ENCODE measurements at regions not wholly inside any gene's neighbourhood (a gene's known extent, or its start where the extent isn't known, plus 50 kb on each side); places are given as distances from the start of the nearest gene placed in this dataset.

DNA sequence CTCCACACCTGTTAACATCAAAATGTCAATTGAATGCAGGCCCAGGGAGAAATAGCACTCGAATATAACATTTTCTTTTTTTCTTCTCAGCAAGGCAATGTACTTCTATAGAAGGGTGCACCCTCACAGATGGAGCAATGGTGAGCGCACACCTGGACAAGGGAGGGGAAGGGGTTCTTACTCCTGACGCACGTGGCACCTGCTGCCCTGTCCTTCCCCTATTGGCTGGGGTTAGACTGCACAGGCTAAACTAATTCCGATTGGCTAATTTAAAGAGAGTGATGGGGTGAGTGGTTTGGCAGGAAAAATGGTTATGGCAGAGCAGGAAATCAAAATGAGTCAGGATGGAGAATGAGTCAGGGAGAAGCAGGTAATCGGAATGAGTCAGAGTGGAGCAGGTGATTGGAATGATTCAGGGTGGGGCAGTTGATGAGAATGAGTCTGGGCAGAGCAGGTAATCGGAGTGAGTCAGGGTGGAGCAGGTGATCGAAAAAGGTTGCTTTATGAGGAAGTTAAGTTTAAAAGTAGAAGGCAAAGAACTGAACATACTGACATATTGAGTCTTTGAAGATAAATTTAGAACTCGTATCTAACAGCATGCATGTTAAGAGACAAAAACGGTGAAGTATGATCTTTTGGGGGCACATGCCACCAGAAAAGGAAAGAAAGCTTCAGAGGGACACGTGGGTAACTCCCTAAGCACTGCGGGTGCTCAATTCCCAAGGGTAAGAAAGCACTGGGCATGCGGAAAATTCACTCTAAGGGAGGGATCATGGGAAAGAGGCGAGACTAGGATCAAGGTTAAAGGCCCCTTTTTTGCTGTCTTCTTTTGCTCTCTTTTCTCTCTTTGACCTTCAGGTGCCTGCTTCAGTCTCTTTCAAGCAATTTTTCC lies 72.9 kb upstream of the GALNT15 start:
- Histone ChIP-seq H3K9me3 (no peaks in the 10 kb centered on the region), H3K27me3 (replicated peaks; ENCODE audit: insufficient read depth) (no peaks in the 10 kb centered on the region), H3K27ac (no peak overlapping the region), H3K4me1 (ENCODE audit: control insufficient read depth in 1 of 2, low read depth in 2 of 2) (peaks cover 5 to 14% of the 10 kb centered on the region in 2 donors), H3K4me3 (no peak overlapping the region), H3K36me3 (no peaks in the 10 kb centered on the region)
- TF ChIP-seq CTCF (IDR thresholded peaks at IDR 0.05): no peak
- ATAC-seq (ENCODE audit: insufficient number of reproducible peaks, low FRiP score, low read depth) (no peak), DNase-seq (ENCODE audit: low spot score) (no peak)

DNA sequence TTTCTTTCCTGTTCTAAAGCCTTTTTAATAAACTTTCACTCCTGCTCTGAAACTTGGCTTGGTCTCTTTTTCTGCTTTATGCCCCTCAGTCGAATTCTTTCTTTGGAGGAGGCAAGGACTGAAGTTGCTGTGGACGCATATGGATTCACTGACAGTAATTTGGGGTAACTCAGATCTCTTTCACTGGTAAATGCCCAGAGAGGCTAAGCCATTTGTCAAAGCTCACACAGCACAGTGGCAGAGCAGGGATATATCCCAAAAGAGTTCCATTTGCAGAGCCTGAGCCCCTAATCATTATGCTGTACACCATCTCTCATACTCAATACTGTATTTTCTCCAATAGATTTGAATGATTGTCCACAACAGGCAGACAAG lies 72.3 kb upstream of the GALNT15 start:
- TF ChIP-seq CTCF (IDR thresholded peaks at IDR 0.05): no peak
- Histone ChIP-seq H3K27me3 (replicated peaks; ENCODE audit: insufficient read depth) (no peaks in the 10 kb centered on the region), H3K4me1 (ENCODE audit: control insufficient read depth in 1 of 2, low read depth in 2 of 2) (peaks cover 5 to 14% of the 10 kb centered on the region in 2 donors), H3K36me3 (no peaks in the 10 kb centered on the region), H3K27ac (no peak overlapping the region), H3K9me3 (no peaks in the 10 kb centered on the region), H3K4me3 (no peak overlapping the region)
- DNase-seq (ENCODE audit: low spot score) (no peak), ATAC-seq (ENCODE audit: insufficient number of reproducible peaks, low FRiP score, low read depth) (no peak)

DNA sequence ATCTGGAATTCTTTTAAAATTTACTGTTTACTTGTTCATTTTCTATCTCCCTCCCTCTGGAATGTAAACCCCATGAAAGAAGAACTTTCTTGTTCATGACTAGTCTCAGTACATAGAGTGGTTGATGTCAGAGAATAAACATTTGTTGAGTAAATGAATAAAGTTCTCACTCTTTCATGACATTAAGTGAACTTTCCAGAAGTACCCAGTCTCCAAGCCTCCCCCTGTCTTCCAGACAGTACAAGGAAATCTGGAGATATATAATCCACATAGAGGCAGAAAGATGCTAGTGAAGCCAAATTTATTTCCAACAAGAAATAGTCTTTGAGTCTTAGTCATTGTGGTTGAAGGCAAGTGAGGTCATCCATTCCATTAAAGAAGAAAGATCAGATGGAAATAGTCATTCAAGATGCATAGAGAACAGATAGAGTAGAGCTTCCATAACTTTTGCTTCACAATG lies 71.5 kb upstream of the GALNT15 start:
- peak overlapping the region in 1 of 2 donors; percentile 40 for H3K27ac ChIP-seq
- ATAC-seq (ENCODE audit: insufficient number of reproducible peaks, low FRiP score, low read depth): peak; percentile 36

DNA sequence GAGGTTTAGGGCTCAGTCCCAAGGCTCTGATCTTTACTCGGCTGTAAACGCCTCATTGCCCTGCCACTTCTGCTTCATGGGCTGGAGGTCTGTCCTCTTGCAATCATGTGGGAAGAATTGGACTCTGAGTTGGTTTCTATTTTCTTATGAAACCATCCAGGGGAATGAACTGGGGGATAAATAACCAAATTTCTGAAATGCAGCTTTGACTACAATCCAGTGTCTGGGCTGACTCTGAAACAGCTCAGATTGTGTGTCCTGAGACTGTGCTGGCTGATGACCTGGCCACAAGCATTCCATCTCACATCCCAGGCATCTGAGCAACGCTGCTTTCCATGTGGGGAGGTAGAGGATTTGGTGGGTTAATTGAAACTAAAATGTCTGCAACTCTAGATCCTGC lies 71.0 kb upstream of the GALNT15 start:
- no peak for TF ChIP-seq CTCF (IDR thresholded peaks at IDR 0.05)
- Histone ChIP-seq H3K9me3 (no peaks in the 10 kb centered on the region), H3K36me3 (no peaks in the 10 kb centered on the region), H3K27me3 (replicated peaks; ENCODE audit: insufficient read depth) (no peaks in the 10 kb centered on the region), H3K4me1 (ENCODE audit: control insufficient read depth in 1 of 2, low read depth in 2 of 2) (peaks cover 5 to 14% of the 10 kb centered on the region in 2 donors), H3K4me3 (no peak overlapping the region), H3K27ac (peak overlapping the region in 1 of 2 donors; percentile 40)
- DNase-seq (ENCODE audit: low spot score) (no peak), ATAC-seq (ENCODE audit: insufficient number of reproducible peaks, low FRiP score, low read depth) (no peak)

More for the DNA sequence above, 71.5 kb upstream of the GALNT15 start:
- H3K9me3 ChIP-seq: no peaks in the 10 kb centered on the region
- H3K4me1 ChIP-seq (ENCODE audit: control insufficient read depth in 1 of 2, low read depth in 2 of 2): peaks cover 5 to 14% of the 10 kb centered on the region in 2 donors
- no peaks in the 10 kb centered on the region for H3K36me3 ChIP-seq
- H3K27me3 ChIP-seq (replicated peaks; ENCODE audit: insufficient read depth): no peaks in the 10 kb centered on the region
- no peak for TF ChIP-seq CTCF (IDR thresholded peaks at IDR 0.05)
- no peak for DNase-seq (ENCODE audit: low spot score)
- H3K4me3 ChIP-seq: no peak overlapping the region

DNA sequence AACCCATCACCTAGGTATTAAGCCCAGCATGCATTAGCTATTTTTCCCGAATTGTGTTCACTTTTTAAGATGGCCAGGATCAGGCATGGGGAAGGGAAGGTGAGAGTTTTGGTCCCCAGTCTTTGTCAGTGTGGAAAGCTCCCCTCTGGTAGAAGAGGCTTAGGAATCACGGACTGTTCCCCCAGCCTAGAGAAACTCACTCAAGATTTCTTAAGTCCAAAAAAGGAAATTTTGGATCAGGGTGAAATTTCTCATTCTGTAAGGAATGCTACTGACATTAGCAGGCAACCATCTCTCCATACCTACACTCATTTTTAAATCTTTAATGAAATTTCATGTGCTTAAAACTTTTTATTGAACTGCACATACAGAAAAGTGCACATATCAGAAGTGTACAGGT lies 70.3 kb upstream of the GALNT15 start:
- DNase-seq (ENCODE audit: low spot score) (no peak), ATAC-seq (ENCODE audit: insufficient number of reproducible peaks, low FRiP score, low read depth) (no peak)
- H3K4me1 ChIP-seq (ENCODE audit: control insufficient read depth in 1 of 2, low read depth in 2 of 2): peaks cover 5 to 14% of the 10 kb centered on the region in 2 donors
- no peaks in the 10 kb centered on the region for H3K27me3 ChIP-seq (replicated peaks; ENCODE audit: insufficient read depth)
- no peak overlapping the region for H3K4me3 ChIP-seq
- no peaks in the 10 kb centered on the region for H3K36me3 ChIP-seq
- no peak overlapping the region for H3K27ac ChIP-seq
- no peaks in the 10 kb centered on the region for H3K9me3 ChIP-seq
- no peak for TF ChIP-seq CTCF (IDR thresholded peaks at IDR 0.05)
